ENCODE measurements at regions not wholly inside any gene's neighbourhood (a gene's known extent, or its start where the extent isn't known, plus 50 kb on each side); places are given as distances from the start of the nearest gene placed in this dataset.

DNA sequence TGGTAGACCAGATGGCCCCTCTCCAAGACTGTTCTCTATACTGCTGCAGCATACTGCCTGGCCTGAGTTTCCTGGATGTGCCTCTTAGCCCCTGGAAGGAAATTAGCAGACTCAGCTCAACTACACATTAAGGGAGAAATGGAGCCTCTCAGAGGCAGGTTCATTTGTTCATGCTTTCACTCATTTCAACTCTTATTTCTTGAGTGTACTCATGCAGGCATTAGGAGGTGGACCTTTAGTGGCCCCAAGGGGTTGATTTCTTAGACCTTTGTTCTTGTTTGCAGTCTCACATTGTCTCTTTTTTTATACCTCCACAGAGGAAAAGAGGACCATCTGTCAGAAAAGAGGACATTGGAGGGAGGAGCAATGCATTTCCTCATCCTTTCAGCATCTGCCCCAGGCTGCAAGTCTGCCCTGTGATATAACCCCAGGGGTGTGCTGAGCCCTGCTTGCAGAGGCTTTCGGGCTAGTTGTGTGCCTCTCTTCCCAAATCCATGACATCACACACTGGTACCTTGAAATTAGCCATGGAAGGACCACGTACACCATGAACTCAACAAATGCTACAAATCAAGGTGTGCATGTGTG lies 456.2 kb downstream of the CD83 start:
- no peaks in the 10 kb centered on the region for H3K4me1 Mint-ChIP-seq (ENCODE audit: low read depth, unreplicated experiment)
- no peaks in the 10 kb centered on the region for H3K36me3 Mint-ChIP-seq (ENCODE audit: low read depth, unreplicated experiment)
- TF ChIP-seq EZH2 (IDR thresholded peaks at IDR 0.05; ENCODE audit: insufficient read depth, low read length) = no peak
- TF ChIP-seq, protein P1, sequence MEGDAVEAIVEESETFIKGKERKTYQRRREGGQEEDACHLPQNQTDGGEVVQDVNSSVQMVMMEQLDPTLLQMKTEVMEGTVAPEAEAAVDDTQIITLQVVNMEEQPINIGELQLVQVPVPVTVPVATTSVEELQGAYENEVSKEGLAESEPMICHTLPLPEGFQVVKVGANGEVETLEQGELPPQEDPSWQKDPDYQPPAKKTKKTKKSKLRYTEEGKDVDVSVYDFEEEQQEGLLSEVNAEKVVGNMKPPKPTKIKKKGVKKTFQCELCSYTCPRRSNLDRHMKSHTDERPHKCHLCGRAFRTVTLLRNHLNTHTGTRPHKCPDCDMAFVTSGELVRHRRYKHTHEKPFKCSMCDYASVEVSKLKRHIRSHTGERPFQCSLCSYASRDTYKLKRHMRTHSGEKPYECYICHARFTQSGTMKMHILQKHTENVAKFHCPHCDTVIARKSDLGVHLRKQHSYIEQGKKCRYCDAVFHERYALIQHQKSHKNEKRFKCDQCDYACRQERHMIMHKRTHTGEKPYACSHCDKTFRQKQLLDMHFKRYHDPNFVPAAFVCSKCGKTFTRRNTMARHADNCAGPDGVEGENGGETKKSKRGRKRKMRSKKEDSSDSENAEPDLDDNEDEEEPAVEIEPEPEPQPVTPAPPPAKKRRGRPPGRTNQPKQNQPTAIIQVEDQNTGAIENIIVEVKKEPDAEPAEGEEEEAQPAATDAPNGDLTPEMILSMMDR (IDR thresholded peaks at IDR 0.05; ENCODE audit: insufficient read depth, low read depth, low read length) = no peak
- Histone ChIP-seq H3K9ac (ENCODE audit: low read length) (no peak overlapping the region), H3K4me1 (ENCODE audit: insufficient read depth, low read length) (no peaks in the 10 kb centered on the region), H3K9me3 (ENCODE audit: insufficient read depth, low read depth, low read length) (no peaks in the 10 kb centered on the region), H2AFZ (ENCODE audit: low read depth, low read length) (no peak overlapping the region), H3K4me3 (ENCODE audit: insufficient read depth, low read depth, low read length) (no peak overlapping the region), H4K20me1 (ENCODE audit: insufficient read depth, low read length) (no peaks in the 10 kb centered on the region), H3K4me2 (ENCODE audit: low read length) (no peak overlapping the region), H3K79me2 (ENCODE audit: insufficient read depth, low read length) (no peaks in the 10 kb centered on the region), H3K27ac (ENCODE audit: low read depth, low read length) (no peak overlapping the region), H3K36me3 (ENCODE audit: insufficient read depth, low read length) (no peaks in the 10 kb centered on the region), H3K27me3 (ENCODE audit: insufficient read depth, low read length) (no peaks in the 10 kb centered on the region)
- H3K4me3 Mint-ChIP-seq (ENCODE audit: unreplicated experiment) = no peak overlapping the region
- H3K27me3 Mint-ChIP-seq (ENCODE audit: low read depth, unreplicated experiment) = peaks cover 30% of the 10 kb centered on the region
- no peak for DNase-seq (ENCODE audit: low read depth)
- H3K27ac Mint-ChIP-seq (ENCODE audit: unreplicated experiment) = no peak overlapping the region
- peaks cover 13% of the 10 kb centered on the region for H3K9me3 Mint-ChIP-seq (ENCODE audit: unreplicated experiment)
- no peak for FAIRE-seq

GRCh38 chr6:14575961-14576360 lies 458.4 kb downstream of the CD83 start:
- Mint-ChIP-seq H3K36me3 (ENCODE audit: low read depth, unreplicated experiment) (no peaks in the 10 kb centered on the region), H3K9me3 (ENCODE audit: unreplicated experiment) (peaks cover 15% of the 10 kb centered on the region), H3K27ac (ENCODE audit: unreplicated experiment) (no peak overlapping the region), H3K27me3 (ENCODE audit: low read depth, unreplicated experiment) (peaks cover 21% of the 10 kb centered on the region), H3K4me3 (ENCODE audit: unreplicated experiment) (no peak overlapping the region), H3K4me1 (ENCODE audit: low read depth, unreplicated experiment) (no peaks in the 10 kb centered on the region)
- Histone ChIP-seq H3K9ac (ENCODE audit: low read length) (no peak overlapping the region), H3K36me3 (ENCODE audit: insufficient read depth, low read length) (no peaks in the 10 kb centered on the region), H3K27ac (ENCODE audit: low read depth, low read length) (no peak overlapping the region), H3K4me1 (ENCODE audit: insufficient read depth, low read length) (no peaks in the 10 kb centered on the region), H3K79me2 (ENCODE audit: insufficient read depth, low read length) (no peaks in the 10 kb centered on the region), H3K9me3 (ENCODE audit: insufficient read depth, low read depth, low read length) (no peaks in the 10 kb centered on the region), H3K27me3 (ENCODE audit: insufficient read depth, low read length) (no peaks in the 10 kb centered on the region), H4K20me1 (ENCODE audit: insufficient read depth, low read length) (no peaks in the 10 kb centered on the region), H3K4me2 (ENCODE audit: low read length) (no peak overlapping the region), H2AFZ (ENCODE audit: low read depth, low read length) (no peak overlapping the region), H3K4me3 (ENCODE audit: insufficient read depth, low read depth, low read length) (no peak overlapping the region)
- FAIRE-seq (no peak), DNase-seq (ENCODE audit: low read depth) (no peak)
- TF ChIP-seq, protein P1 (IDR thresholded peaks at IDR 0.05; ENCODE audit: insufficient read depth, low read depth, low read length) = no peak

DNA sequence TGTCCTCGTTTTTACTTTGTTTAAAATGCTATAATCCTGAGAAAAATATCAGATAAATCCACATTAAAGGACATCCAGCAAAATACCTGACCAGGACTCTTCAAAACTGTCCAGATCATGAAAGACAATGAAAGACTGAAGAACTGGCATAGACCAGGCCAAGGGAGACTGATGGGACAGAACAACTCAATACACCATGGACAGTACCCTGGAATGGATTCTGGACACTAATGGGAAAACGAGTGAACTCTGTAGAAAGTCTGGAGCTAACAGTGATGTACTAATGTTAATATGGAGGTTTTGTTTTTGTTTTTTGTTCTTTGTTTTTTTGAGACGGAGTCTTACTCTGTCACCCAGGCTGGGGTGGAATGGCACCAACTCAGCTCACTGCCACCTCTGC lies 461.4 kb downstream of the CD83 start:
- no peak overlapping the region for H3K27ac ChIP-seq (ENCODE audit: low read depth, low read length)
- TF ChIP-seq EZH2 (IDR thresholded peaks at IDR 0.05; ENCODE audit: insufficient read depth, low read length) = no peak
- TF ChIP-seq, protein P1 (IDR thresholded peaks at IDR 0.05; ENCODE audit: insufficient read depth, low read depth, low read length) = no peak
- H3K9ac ChIP-seq (ENCODE audit: low read length) = no peak overlapping the region
- H3K4me3 Mint-ChIP-seq (ENCODE audit: unreplicated experiment) = no peak overlapping the region
- H3K4me3 ChIP-seq (ENCODE audit: insufficient read depth, low read depth, low read length) = no peak overlapping the region
- no peak overlapping the region for H3K27ac Mint-ChIP-seq (ENCODE audit: unreplicated experiment)
- no peak for DNase-seq (ENCODE audit: low read depth)
- peaks cover 5% of the 10 kb centered on the region for H3K27me3 Mint-ChIP-seq (ENCODE audit: low read depth, unreplicated experiment)
- no peaks in the 10 kb centered on the region for H3K36me3 ChIP-seq (ENCODE audit: insufficient read depth, low read length)
- H4K20me1 ChIP-seq (ENCODE audit: insufficient read depth, low read length) = no peaks in the 10 kb centered on the region
- peaks cover 12% of the 10 kb centered on the region for H3K9me3 Mint-ChIP-seq (ENCODE audit: unreplicated experiment)
- H3K27me3 ChIP-seq (ENCODE audit: insufficient read depth, low read length) = no peaks in the 10 kb centered on the region
- FAIRE-seq = no peak
- H3K36me3 Mint-ChIP-seq (ENCODE audit: low read depth, unreplicated experiment) = no peaks in the 10 kb centered on the region
- H3K4me1 ChIP-seq (ENCODE audit: insufficient read depth, low read length) = no peaks in the 10 kb centered on the region
- H3K4me1 Mint-ChIP-seq (ENCODE audit: low read depth, unreplicated experiment) = no peaks in the 10 kb centered on the region
- H3K79me2 ChIP-seq (ENCODE audit: insufficient read depth, low read length) = no peaks in the 10 kb centered on the region
- no peak overlapping the region for H2AFZ ChIP-seq (ENCODE audit: low read depth, low read length)
- H3K9me3 ChIP-seq (ENCODE audit: insufficient read depth, low read depth, low read length) = no peaks in the 10 kb centered on the region
- no peak overlapping the region for H3K4me2 ChIP-seq (ENCODE audit: low read length)
